WERI-Rb-1 (cell line): ENCODE measurements at regions not wholly inside any gene's neighbourhood (a gene's known extent, or its start where the extent isn't known, plus 50 kb on each side); places are given as distances from the start of the nearest gene placed in this dataset.

Experiments
- DNase-seq: peaks from one replicate; pipeline ENCODE4 v3.0.0-alpha.2; 2020
- H3K27ac ChIP-seq: fragments of 250-450 bp; sonication (Bioruptor Pico); 2 replicates; pipeline ENCODE4 v1.5.1; 2020; ENCODE audit warnings: mild to moderate bottlenecking, moderate library complexity
- H3K27me3 ChIP-seq: fragments of 250-450 bp; sonication (Bioruptor Pico); 2 replicates; pipeline ENCODE4 v1.5.1; 2021; ENCODE audit warnings: mild to moderate bottlenecking, low read depth, moderate library complexity; ENCODE audit not compliant: insufficient read depth, severe bottlenecking
- H3K36me3 ChIP-seq: fragments of 250-450 bp; sonication (Bioruptor Pico); 2 replicates; pipeline ENCODE4 v1.5.1; 2020; ENCODE audit warnings: mild to moderate bottlenecking, moderate library complexity
- H3K4me3 ChIP-seq: 2 replicates; pipeline ENCODE4 v1.5.1; 2011; ENCODE audit warnings: low read depth, mild to moderate bottlenecking, control low read depth, low read length
- H3K9me3 ChIP-seq: fragments of 250-450 bp; sonication (Bioruptor Pico); 2 replicates; pipeline ENCODE4 v1.5.1; 2021; ENCODE audit warnings: mild to moderate bottlenecking, moderate library complexity; ENCODE audit not compliant: severe bottlenecking
- TF ChIP-seq, protein P1 (sequence below): IDR thresholded peaks from 2 replicates; pipeline ENCODE4 v1.5.1; 2011; ENCODE audit warnings: low read depth, mild to moderate bottlenecking, control low read depth, inconsistent platforms, low read length

DNA sequence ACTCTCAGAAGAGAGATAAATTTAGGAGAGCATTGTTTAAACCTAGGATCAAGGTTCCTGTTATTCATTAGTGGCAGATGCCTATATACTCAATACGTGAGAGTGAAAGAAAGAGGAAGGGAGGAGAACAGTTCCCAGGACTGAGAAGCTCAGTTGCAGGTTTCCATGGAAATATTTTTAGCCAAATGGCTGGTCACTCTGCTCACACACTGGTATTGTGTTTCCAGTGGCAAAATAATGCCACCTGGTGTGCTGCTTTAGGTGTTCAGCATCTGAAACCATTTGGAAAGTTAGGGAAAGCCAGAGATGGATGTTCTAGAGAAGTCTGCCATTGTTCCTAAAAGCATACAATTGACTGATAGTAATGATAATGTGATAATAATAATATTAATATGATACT lies 827.7 kb downstream of the SORCS3 start:
- Histone ChIP-seq H3K4me3 (no peak overlapping the region), H3K27ac (no peak overlapping the region), H3K27me3 (no peaks in the 10 kb centered on the region), H3K36me3 (no peaks in the 10 kb centered on the region), H3K9me3 (no peaks in the 10 kb centered on the region)
- TF ChIP-seq, protein P1, sequence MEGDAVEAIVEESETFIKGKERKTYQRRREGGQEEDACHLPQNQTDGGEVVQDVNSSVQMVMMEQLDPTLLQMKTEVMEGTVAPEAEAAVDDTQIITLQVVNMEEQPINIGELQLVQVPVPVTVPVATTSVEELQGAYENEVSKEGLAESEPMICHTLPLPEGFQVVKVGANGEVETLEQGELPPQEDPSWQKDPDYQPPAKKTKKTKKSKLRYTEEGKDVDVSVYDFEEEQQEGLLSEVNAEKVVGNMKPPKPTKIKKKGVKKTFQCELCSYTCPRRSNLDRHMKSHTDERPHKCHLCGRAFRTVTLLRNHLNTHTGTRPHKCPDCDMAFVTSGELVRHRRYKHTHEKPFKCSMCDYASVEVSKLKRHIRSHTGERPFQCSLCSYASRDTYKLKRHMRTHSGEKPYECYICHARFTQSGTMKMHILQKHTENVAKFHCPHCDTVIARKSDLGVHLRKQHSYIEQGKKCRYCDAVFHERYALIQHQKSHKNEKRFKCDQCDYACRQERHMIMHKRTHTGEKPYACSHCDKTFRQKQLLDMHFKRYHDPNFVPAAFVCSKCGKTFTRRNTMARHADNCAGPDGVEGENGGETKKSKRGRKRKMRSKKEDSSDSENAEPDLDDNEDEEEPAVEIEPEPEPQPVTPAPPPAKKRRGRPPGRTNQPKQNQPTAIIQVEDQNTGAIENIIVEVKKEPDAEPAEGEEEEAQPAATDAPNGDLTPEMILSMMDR, result no peak
- no peak for DNase-seq

DNA sequence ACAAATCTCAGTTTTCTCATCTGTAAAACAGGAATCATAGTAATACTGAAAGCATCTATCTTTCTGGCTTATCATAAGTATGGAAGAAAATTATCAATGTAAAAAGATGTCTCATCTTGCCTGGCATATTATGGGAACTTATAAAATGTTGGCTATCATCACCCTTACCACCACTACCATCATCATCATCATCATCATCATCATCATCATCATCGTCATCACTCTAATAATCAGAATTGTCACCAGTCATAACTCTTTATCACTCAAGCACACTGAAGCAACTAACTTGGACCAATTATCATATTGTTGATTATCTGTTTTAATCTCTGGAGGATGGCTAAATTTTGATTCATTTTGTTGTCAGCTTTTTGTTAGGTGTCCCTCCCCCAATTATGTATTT lies 825.4 kb downstream of the SORCS3 start:
- no peak overlapping the region for H3K4me3 ChIP-seq
- no peak overlapping the region for H3K27ac ChIP-seq
- H3K27me3 ChIP-seq, result no peaks in the 10 kb centered on the region
- DNase-seq, result no peak
- H3K9me3 ChIP-seq, result no peaks in the 10 kb centered on the region
- H3K36me3 ChIP-seq, result no peaks in the 10 kb centered on the region
- TF ChIP-seq, protein P1, result no peak

DNA sequence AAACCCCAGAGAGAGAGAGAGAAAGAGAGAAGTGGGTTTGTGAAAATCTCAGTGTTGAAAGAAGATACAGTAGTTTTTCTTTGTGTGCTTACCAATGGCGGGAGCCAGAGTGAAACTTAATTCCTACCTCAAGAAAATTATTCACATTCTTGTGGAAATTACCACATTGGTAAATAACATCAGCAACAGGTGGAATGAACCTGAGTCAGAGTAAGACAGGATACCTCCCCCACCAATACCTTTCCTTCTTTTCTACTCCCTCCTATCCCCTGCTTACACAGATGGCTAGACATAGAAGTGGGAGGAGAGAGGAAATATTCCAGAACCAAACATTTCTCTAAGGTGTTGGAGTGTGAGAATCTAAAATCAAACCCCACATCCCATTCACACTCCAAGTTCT lies 793.9 kb downstream of the SORCS3 start:
- H3K27me3 ChIP-seq, result no peaks in the 10 kb centered on the region
- TF ChIP-seq, protein P1, result no peak
- no peaks in the 10 kb centered on the region for H3K36me3 ChIP-seq
- DNase-seq, result no peak
- H3K27ac ChIP-seq, result no peak overlapping the region
- no peak overlapping the region for H3K4me3 ChIP-seq
- no peaks in the 10 kb centered on the region for H3K9me3 ChIP-seq

DNA sequence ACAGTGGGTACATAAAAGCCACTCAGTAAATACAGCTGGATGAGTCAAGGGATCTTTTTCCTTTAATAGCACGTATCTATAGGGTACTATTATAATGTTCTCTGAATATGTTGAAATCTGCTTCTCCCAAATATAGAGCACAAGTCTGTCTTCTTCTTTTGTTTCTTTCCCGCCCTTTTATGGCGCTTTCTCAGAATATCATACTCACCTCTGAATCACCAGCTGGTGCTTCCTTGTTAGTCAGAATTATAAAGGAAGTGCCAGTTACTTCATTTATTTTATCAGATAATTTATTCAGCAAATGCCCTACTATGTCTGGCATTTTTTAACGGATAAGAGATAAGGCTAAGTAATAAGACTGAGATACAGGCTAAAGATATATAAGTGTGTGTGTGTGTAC lies 772.9 kb downstream of the SORCS3 start:
- DNase-seq, result no peak
- TF ChIP-seq, protein P1, result no peak
- H3K27ac ChIP-seq, result no peak overlapping the region
- no peak overlapping the region for H3K4me3 ChIP-seq
- no peaks in the 10 kb centered on the region for H3K36me3 ChIP-seq
- no peaks in the 10 kb centered on the region for H3K9me3 ChIP-seq
- H3K27me3 ChIP-seq, result no peaks in the 10 kb centered on the region

DNA sequence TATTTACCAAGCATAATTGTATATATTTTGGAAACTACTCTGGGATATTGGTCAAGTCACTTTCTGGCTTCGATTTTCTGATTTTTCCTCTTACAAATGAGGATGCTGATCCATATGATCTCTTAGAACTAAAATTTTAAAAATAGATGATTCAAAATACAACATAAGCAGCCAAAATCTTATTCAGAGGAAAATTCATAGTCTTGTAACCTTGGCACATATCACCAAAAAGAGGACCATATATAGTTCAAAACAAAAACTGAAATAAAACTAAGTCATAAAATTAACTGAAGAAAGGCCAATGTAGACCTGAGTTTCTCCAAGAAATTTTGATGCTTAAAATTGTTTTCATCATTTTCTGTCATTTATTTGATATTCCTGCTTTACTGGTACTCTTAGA lies 768.3 kb downstream of the SORCS3 start:
- DNase-seq, result no peak
- TF ChIP-seq, protein P1, result no peak
- H3K27me3 ChIP-seq, result no peaks in the 10 kb centered on the region
- H3K27ac ChIP-seq, result no peak overlapping the region
- no peaks in the 10 kb centered on the region for H3K9me3 ChIP-seq
- H3K36me3 ChIP-seq, result no peaks in the 10 kb centered on the region
- no peak overlapping the region for H3K4me3 ChIP-seq

DNA sequence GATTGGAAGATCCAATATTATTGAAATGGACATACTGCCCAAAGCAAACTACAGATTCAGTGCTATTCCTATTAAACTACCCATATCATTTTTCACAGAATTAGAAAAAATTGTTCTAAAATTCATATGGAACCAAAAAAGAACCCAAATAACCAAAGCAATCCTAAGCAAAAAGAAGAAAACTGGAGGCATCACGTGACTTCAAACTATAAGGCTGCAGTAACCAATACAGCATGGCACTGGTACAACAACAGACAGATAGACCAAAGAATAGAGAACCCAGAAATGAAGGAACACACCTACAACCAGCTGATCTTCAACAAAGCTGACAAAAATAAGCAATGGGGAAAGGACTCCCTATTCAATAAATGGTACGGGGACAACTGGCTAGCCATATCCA lies 765.4 kb downstream of the SORCS3 start:
- no peaks in the 10 kb centered on the region for H3K36me3 ChIP-seq
- no peaks in the 10 kb centered on the region for H3K9me3 ChIP-seq
- H3K4me3 ChIP-seq, result no peak overlapping the region
- TF ChIP-seq, protein P1, result no peak
- H3K27ac ChIP-seq, result no peak overlapping the region
- DNase-seq, result no peak
- no peaks in the 10 kb centered on the region for H3K27me3 ChIP-seq
